SK-N-SH (cell line): ENCODE measurements at regions not wholly inside any gene's neighbourhood (a gene's known extent, or its start where the extent isn't known, plus 50 kb on each side); places are given as distances from the start of the nearest gene placed in this dataset.

Source experiments
- CTCF ChIA-PET: fragments of 300-600, 350-600 bp; formaldehyde crosslinking; extraction: SDS; loops from one replicate; lab custom pipeline; 2021; lab: Yijun Ruan, JAX
- POLR2A ChIA-PET: fragments of 350-600 bp; sonication (Branson Sonifier 250); formaldehyde crosslinking; extraction: SDS; loops from one replicate; lab custom pipeline; 2020; ENCODE audit warnings: antibody characterized with exemption, inconsistent platforms; lab: Yijun Ruan, JAX
- DNase-seq: peaks from one replicate; pipeline ENCODE4 v3.0.0; 2012
- H2AFZ ChIP-seq: fragments of 200-600 bp; sonication (generic); 2 replicates; pipeline ENCODE4 v1.8.1; 2016; ENCODE audit warnings: antibody characterized with exemption, mild to moderate bottlenecking, low read depth
- H3F3A ChIP-seq: fragments of 200-600 bp; sonication (generic); replicated peaks from 2 replicates; pipeline ENCODE3; 2016; ENCODE audit warnings: antibody characterized with exemption, mild to moderate bottlenecking; ENCODE audit not compliant: insufficient read depth
- H3K27ac ChIP-seq, 2 experiments: fragments of 200-500 bp in 1 of 2; fragments of 200-600 bp in 1 of 2; sonication (Bioruptor generic) in 1 of 2; sonication (generic), shearing (Covaris generic) in 1 of 2; 2 replicates each; pipeline versions ENCODE4 v1.5.1 to v1.6.1; 2014 to 2016; ENCODE audit warnings: low read depth in 2 of 2, inconsistent platforms in 1 of 2, low read length in 1 of 2, mild to moderate bottlenecking in 1 of 2, mixed read lengths in 1 of 2
- H3K27me3 ChIP-seq: fragments of 200-600 bp; sonication (generic), shearing (Covaris generic); 2 replicates; pipeline ENCODE4 v1.6.1; 2016; ENCODE audit warnings: mixed run types; ENCODE audit not compliant: insufficient read depth
- H3K36me3 ChIP-seq, 2 experiments: fragments of 200-500 bp in 1 of 2; fragments of 200-600 bp in 1 of 2; sonication (Bioruptor generic) in 1 of 2; sonication (generic) in 1 of 2; replicated peaks in 1 of 2; 2 replicates each; pipeline versions ENCODE3 to v1.5.1; 2014 to 2016; ENCODE audit warnings: low read length in 1 of 2, mild to moderate bottlenecking in 1 of 2; ENCODE audit not compliant: insufficient read depth in 2 of 2, control insufficient read depth in 1 of 2
- H3K4me1 ChIP-seq, 2 experiments: fragments of 200-500 bp in 1 of 2; fragments of 200-600 bp in 1 of 2; sonication (Bioruptor generic) in 1 of 2; sonication (generic), shearing (Covaris generic) in 1 of 2; 2 replicates each; pipeline versions ENCODE4 v1.5.1 to v1.6.1; 2014 to 2016; ENCODE audit warnings: low read depth in 1 of 2, low read length in 1 of 2, mixed run types in 1 of 2; ENCODE audit not compliant: insufficient read depth in 2 of 2, control insufficient read depth in 1 of 2
- H3K4me2 ChIP-seq: fragments of 200-600 bp; sonication (generic), shearing (Covaris generic); 2 replicates; pipeline ENCODE4 v1.6.1; 2017; ENCODE audit warnings: mixed run types
- H3K4me3 ChIP-seq, 2 experiments: fragments of 200-500 bp in 1 of 2; fragments of 200-600 bp in 1 of 2; sonication (Bioruptor generic) in 1 of 2; sonication (generic), shearing (Covaris generic) in 1 of 2; 2 replicates each; pipeline versions ENCODE4 v1.5.1 to v1.8.1; 2014 to 2016; ENCODE audit warnings: low read depth in 2 of 2, inconsistent platforms in 1 of 2, low read length in 1 of 2, mild to moderate bottlenecking in 1 of 2, mixed read lengths in 1 of 2, moderate library complexity in 1 of 2
- H3K79me2 ChIP-seq: fragments of 200-600 bp; sonication (generic); 2 replicates; pipeline ENCODE4 v1.8.1; 2017; ENCODE audit warnings: mild to moderate bottlenecking; ENCODE audit not compliant: insufficient read depth
- H3K9ac ChIP-seq: fragments of 200-600 bp; sonication (generic); 2 replicates; pipeline ENCODE4 v1.6.1; 2017; ENCODE audit warnings: mixed run types
- H3K9me2 ChIP-seq: fragments of 200-600 bp; sonication (generic); 2 replicates; pipeline ENCODE4 v1.6.1; 2017; ENCODE audit warnings: mixed run types
- H3K9me3 ChIP-seq: fragments of 200-600 bp; sonication (generic); 2 replicates; pipeline ENCODE4 v1.6.1; 2017; ENCODE audit warnings: mixed run types, mild to moderate bottlenecking, moderate library complexity
- H4K20me1 ChIP-seq: fragments of 200-600 bp; sonication (generic); 2 replicates; pipeline ENCODE4 v1.6.1; 2017; ENCODE audit warnings: mild to moderate bottlenecking, mixed run types; ENCODE audit not compliant: insufficient read depth
- CHD2 ChIP-seq: fragments of 150-350 bp; IDR thresholded peaks from 2 replicates; pipeline ENCODE4 v1.6.1; 2018; ENCODE audit warnings: low read length; ENCODE audit not compliant: partially characterized antibody
- EZH2phosphoT487 ChIP-seq: fragments of 200-600 bp; sonication (generic); IDR thresholded peaks from 2 replicates; pipeline ENCODE4 v1.6.1; 2017; ENCODE audit warnings: low read depth, mixed run types, mild to moderate bottlenecking, antibody characterized with exemption, moderate library complexity, borderline replicate concordance
- FOSL2 ChIP-seq: IDR thresholded peaks from 2 replicates; pipeline ENCODE4 v1.4.0; 2012; ENCODE audit warnings: low read depth, mild to moderate bottlenecking, moderate library complexity, borderline replicate concordance
- FOXJ3 ChIP-seq: sonication (generic); formaldehyde crosslinking; IDR thresholded peaks from 2 replicates; pipeline ENCODE4 v1.5.1; 2020; ENCODE audit warnings: mild to moderate bottlenecking, missing genetic modification reagents
- GABPA ChIP-seq: IDR thresholded peaks from 2 replicates; pipeline ENCODE4 v1.4.0; 2012; ENCODE audit warnings: low read depth, mild to moderate bottlenecking
- JUND ChIP-seq: IDR thresholded peaks from 2 replicates; pipeline ENCODE4 v1.4.0; 2012
- MEF2A ChIP-seq: IDR thresholded peaks from 2 replicates; pipeline ENCODE4 v1.4.0; 2012; ENCODE audit warnings: low read depth, borderline replicate concordance
- MXI1 ChIP-seq: IDR thresholded peaks from 2 replicates; pipeline ENCODE4 v1.6.1; 2012; ENCODE audit warnings: mild to moderate bottlenecking, low read depth, low read length, improper control_type of control experiment
- NFIC ChIP-seq: IDR thresholded peaks from 2 replicates; pipeline ENCODE4 v1.4.0; 2012; ENCODE audit warnings: borderline replicate concordance
- NRF1 ChIP-seq: IDR thresholded peaks from 2 replicates; pipeline ENCODE4 v1.6.1; 2012; ENCODE audit warnings: low read depth, mild to moderate bottlenecking, low read length
- RAD21 ChIP-seq: IDR thresholded peaks from 2 replicates; pipeline ENCODE4 v1.6.1; 2012; ENCODE audit warnings: mild to moderate bottlenecking, low read length
- RFX5 ChIP-seq: IDR thresholded peaks from 2 replicates; pipeline ENCODE4 v1.6.1; 2012; ENCODE audit warnings: mild to moderate bottlenecking, improper control_type of control experiment, low read length
- RXRA ChIP-seq: IDR thresholded peaks from 2 replicates; pipeline ENCODE4 v1.4.0; 2012; ENCODE audit warnings: low read depth, mild to moderate bottlenecking, borderline replicate concordance
- SIN3A ChIP-seq: IDR thresholded peaks from 2 replicates; pipeline ENCODE4 v1.6.1; 2012; ENCODE audit warnings: low read depth, mild to moderate bottlenecking, low read length, moderate library complexity, borderline replicate concordance
- SMC3 ChIP-seq: IDR thresholded peaks from 2 replicates; pipeline ENCODE4 v1.6.1; 2012; ENCODE audit warnings: low read depth, low read length, improper control_type of control experiment
- TCF12 ChIP-seq: IDR thresholded peaks from 2 replicates; pipeline ENCODE4 v1.4.0; 2012
- TEAD4 ChIP-seq: IDR thresholded peaks from 2 replicates; pipeline ENCODE4 v1.4.0; 2012; ENCODE audit warnings: mild to moderate bottlenecking, borderline replicate concordance; ENCODE audit not compliant: insufficient read depth
- YY1 ChIP-seq: IDR thresholded peaks from 2 replicates; pipeline ENCODE4 v1.4.0; 2012; ENCODE audit warnings: low read depth, mild to moderate bottlenecking
- WGBS: methylation state at CpG from one replicate; pipeline ENCODE4 v1.1.6; 2017; ENCODE audit warnings: low lambda C conversion rate; 5-methylcytosine and 5-hydroxymethylcytosine counted together
- TF ChIP-seq, protein P1 (sequence below): fragments of 150-350 bp; IDR thresholded peaks from 2 replicates; pipeline ENCODE4 v1.6.1; 2016; ENCODE audit warnings: mild to moderate bottlenecking, low read depth, low read length
- TF ChIP-seq, protein P2 (sequence below): IDR thresholded peaks from 2 replicates; pipeline ENCODE4 v1.4.0; 2012; ENCODE audit warnings: low read depth, borderline replicate concordance

DNA sequence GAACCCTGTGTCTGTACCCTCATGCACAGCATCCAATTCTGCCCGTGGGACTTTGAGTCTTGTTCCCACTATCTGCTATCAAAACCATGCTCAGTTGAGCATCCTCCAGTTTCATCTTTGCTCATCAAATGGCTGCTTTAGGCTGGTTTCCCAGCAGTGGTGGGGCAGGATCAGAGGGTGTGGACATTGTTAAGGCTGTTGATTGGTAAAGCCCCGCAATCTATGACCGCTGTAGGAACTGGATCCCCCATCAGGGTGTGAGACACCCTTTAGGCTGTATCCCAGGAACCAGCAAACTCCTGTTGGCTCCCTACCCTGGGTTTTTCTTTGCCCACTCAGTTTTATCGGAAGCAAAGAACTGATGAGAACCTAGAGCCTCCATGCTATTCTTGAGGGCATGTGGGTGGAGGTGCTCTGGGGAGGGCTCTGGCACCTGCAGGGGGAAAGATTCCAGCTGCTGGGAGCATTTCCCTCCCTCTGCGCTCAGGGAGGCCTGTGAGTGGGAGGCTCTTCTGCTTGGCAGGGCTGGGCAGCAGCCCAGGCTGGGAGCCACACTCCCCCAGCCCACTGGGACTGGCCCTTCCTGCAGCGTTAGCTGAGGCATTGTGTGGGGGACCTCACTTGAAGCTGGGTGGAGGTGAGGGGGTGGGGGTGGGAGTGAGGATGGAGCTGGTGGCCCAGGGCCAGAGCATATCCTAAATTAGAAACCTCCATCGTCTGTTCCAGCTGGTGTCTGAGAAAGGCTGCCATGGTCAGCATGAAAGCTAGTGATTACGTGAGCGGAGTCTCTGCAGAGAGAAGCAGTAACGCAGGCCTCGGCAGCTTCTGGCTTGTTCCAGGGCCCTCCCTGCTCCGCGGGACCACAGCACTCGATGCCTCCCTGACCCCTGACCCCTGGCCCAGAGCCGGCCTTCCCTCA is 160.6 kb downstream of the IRF8 start:
- no peaks in the 10 kb centered on the region for H4K20me1 ChIP-seq

DNA sequence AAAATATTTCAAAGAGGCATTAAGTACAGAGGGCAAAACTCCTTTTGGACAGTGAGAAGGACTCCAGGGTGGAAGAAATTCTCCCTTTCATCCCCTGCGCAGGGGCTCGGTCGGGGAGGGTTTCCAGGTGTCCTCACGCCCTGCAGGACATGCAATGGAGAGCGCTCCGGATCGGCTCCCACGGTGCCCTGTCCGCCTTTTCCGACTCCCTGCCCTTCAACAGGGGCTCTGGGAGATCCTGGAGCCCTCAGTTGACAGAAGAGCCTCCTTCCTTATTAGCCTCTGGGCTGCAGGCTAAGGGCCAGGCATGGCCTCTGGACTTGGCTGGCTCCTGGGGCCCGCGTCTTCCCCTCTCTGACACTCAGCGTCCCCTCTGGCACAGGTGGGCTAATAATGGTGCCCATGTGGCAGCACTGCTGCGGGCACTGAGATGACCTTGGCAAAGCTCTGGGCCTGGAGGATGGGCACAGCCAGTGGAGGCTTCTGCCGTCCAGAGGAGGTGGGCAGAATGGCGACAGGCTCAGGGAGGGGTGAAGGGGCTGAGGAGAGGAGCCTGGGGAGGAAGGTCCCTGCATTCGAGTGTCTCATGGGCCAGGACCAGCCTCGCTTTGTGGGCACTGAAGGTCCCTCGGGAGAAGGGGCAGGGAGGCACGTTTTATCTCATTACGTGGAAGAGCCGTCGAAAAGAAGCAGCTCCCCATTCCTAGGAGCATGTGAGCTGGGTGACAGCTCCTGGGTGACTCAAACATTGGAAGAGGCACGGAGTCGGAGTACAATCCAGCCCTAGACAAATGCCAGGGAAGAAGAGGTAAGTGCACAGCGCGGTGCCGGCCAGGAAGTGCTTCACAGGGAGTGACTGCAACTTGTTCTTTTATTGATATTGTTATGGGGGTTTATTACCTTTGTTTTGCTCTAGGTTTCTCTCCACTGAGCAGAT is 161.7 kb downstream of the IRF8 start:
- Histone ChIP-seq H3K9me2 (no peaks in the 10 kb centered on the region), H3K4me2 (no peak overlapping the region), H2AFZ (no peak overlapping the region), H3K36me3 (no peaks in the 10 kb centered on the region), H3F3A (no peaks in the 10 kb centered on the region), H3K4me1 (no peaks in the 10 kb centered on the region), H4K20me1 (no peaks in the 10 kb centered on the region), H3K9ac (no peak overlapping the region), H3K4me3 (no peak overlapping the region), H3K27me3 (peaks cover 66% of the 10 kb centered on the region), H3K79me2 (no peaks in the 10 kb centered on the region), H3K9me3 (no peaks in the 10 kb centered on the region), H3K27ac (no peak overlapping the region)
- no peak for DNase-seq
- ChIA-PET CTCF (no interaction called here), POLR2A (no interaction called here)
- WGBS: 16% methylated on average over 28 of the region's 28 CpGs
- TF ChIP-seq SMC3 (no peak), MEF2A (no peak), JUND (no peak), TEAD4 (no peak), GABPA (no peak), RXRA (no peak), MXI1 (no peak), FOSL2 (no peak), RAD21 (no peak), NFIC (no peak), RFX5 (no peak), YY1 (no peak), EZH2phosphoT487 (no peak), NRF1 (no peak), FOXJ3 (CRISPR knock-in tag) (no peak), TCF12 (no peak)

More for the DNA sequence above, 160.6 kb downstream of the IRF8 start:
- H3K4me1 ChIP-seq: no peaks in the 10 kb centered on the region
- H3K36me3 ChIP-seq: no peaks in the 10 kb centered on the region
- no peak overlapping the region for H3K4me2 ChIP-seq
- H3K9me3 ChIP-seq: no peaks in the 10 kb centered on the region
- H2AFZ ChIP-seq: no peak overlapping the region
- no peak for DNase-seq
- ChIA-PET CTCF (no interaction called here), POLR2A (no interaction called here)
- H3K4me3 ChIP-seq: no peak overlapping the region
- 18% methylated on average over 9 of the region's 15 CpGs for WGBS
- no peaks in the 10 kb centered on the region for H3K79me2 ChIP-seq
- H3K27ac ChIP-seq: no peak overlapping the region
- H3K9me2 ChIP-seq: no peaks in the 10 kb centered on the region
- H3K27me3 ChIP-seq: peaks cover 65% of the 10 kb centered on the region
- H3K9ac ChIP-seq: no peak overlapping the region
- TF ChIP-seq RAD21 (no peak), YY1 (no peak), RFX5 (no peak), TCF12 (no peak), SMC3 (no peak), NRF1 (no peak), MEF2A (no peak), SIN3A (no peak), CHD2 (no peak), TEAD4 (no peak)
- TF ChIP-seq, protein P1, sequence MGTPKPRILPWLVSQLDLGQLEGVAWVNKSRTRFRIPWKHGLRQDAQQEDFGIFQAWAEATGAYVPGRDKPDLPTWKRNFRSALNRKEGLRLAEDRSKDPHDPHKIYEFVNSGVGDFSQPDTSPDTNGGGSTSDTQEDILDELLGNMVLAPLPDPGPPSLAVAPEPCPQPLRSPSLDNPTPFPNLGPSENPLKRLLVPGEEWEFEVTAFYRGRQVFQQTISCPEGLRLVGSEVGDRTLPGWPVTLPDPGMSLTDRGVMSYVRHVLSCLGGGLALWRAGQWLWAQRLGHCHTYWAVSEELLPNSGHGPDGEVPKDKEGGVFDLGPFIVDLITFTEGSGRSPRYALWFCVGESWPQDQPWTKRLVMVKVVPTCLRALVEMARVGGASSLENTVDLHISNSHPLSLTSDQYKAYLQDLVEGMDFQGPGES: no peak
- TF ChIP-seq, protein P2, sequence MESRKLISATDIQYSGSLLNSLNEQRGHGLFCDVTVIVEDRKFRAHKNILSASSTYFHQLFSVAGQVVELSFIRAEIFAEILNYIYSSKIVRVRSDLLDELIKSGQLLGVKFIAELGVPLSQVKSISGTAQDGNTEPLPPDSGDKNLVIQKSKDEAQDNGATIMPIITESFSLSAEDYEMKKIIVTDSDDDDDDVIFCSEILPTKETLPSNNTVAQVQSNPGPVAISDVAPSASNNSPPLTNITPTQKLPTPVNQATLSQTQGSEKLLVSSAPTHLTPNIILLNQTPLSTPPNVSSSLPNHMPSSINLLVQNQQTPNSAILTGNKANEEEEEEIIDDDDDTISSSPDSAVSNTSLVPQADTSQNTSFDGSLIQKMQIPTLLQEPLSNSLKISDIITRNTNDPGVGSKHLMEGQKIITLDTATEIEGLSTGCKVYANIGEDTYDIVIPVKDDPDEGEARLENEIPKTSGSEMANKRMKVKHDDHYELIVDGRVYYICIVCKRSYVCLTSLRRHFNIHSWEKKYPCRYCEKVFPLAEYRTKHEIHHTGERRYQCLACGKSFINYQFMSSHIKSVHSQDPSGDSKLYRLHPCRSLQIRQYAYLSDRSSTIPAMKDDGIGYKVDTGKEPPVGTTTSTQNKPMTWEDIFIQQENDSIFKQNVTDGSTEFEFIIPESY: no peak
- H3F3A ChIP-seq: no peaks in the 10 kb centered on the region
